ENCODE measurements at regions not wholly inside any gene's neighbourhood (a gene's known extent, or its start where the extent isn't known, plus 50 kb on each side); places are given as distances from the start of the nearest gene placed in this dataset.

DNA sequence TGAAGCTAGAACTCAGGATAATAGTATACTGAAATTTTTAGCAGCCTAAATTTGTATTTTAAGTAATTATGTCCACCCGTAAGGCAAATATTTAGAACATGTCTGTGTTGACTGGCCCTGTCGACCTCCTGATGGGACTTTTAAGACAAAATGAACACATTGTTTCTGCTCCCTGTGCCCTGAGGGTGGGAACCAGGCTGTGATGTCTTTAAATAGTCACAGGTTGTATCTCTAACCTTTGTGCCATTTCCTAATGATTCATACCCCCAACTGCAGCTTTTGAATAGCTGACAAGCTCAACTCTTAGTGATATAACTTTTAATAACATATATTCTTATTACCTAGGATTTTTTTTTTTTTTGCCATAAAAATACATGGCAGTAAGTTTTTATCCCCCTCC lies 494.9 kb upstream of the AKR1E2 start:
- TF ChIP-seq, protein P1, sequence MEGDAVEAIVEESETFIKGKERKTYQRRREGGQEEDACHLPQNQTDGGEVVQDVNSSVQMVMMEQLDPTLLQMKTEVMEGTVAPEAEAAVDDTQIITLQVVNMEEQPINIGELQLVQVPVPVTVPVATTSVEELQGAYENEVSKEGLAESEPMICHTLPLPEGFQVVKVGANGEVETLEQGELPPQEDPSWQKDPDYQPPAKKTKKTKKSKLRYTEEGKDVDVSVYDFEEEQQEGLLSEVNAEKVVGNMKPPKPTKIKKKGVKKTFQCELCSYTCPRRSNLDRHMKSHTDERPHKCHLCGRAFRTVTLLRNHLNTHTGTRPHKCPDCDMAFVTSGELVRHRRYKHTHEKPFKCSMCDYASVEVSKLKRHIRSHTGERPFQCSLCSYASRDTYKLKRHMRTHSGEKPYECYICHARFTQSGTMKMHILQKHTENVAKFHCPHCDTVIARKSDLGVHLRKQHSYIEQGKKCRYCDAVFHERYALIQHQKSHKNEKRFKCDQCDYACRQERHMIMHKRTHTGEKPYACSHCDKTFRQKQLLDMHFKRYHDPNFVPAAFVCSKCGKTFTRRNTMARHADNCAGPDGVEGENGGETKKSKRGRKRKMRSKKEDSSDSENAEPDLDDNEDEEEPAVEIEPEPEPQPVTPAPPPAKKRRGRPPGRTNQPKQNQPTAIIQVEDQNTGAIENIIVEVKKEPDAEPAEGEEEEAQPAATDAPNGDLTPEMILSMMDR (IDR thresholded peaks at IDR 0.05), result no peak
- TF ChIP-seq POLR2A (IDR thresholded peaks at IDR 0.05), result no peak
